HG03045 (cell line): ENCODE measurements at regions not wholly inside any gene's neighbourhood (a gene's known extent, or its start where the extent isn't known, plus 50 kb on each side); places are given as distances from the start of the nearest gene placed in this dataset.
"Not testable (repeated sequence)": the region's sequence is repeated elsewhere in the genome, so short reads cannot be mapped to it uniquely, and the experiment has no call there.

Source experiments
- ATAC-seq: cut with Tn5 transposase; IDR thresholded peaks from one replicate; pipeline ENCODE4 v1.9.1; 2021; ENCODE audit warnings: mild to moderate bottlenecking, moderate library complexity; ENCODE audit not compliant: unreplicated experiment

DNA sequence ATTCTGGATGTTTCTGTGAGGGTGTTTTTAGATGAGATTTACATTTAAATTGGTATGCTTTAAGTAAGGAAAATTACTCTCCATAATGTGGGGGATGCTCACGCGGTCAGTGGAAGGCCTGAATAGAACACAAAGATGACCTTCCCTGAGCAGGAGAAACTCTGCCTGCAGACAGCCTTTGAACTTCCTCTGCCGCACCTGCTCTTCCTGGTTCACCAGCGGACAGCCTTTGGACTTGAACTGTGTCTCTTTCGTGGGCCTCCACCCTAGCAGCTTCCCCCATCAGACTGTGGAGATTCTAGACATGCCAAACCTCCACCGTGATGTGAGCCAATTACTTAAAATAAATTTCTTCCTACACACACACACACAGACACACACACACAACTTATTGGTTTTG lies 210.7 kb downstream of the EFCAB11 start:
- ATAC-seq, result no peak

DNA sequence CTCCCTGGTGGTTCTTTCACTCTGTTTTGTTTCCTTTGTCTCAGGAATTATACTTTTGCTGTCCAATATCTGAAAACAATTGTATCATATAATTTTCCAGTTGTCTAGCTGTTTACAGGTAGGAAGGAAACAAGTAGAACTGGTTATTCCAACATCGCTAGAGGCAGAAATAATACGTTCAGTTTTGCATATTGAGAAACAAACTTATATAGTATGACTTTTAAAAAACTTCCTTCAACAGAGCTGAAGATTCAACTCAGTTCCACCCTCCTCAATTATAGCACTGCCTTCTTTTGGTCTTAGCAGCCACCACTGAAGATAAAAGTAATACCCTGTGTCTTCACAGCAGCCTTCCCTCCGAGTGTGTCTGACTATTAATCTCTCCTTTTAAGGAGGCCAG lies 214.3 kb downstream of the EFCAB11 start:
- ATAC-seq, result no peak

DNA sequence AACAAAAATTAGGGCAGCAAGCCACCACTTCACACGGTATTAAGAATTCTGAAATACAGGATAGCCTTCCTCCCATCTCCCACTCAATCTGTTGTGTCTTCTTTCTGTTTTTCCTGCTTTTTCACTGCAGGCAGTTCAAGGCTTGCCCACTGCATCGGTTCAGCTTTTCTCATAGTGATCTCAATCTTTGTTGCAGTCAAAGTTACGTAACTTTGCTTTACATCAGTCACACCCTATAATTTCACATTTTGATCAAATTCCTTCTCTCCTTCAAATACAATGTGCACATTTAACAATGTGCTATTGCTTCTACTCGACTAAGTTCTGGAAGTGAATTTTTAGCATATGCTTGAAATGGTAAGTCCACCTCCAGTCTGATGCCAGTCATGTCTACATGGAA lies 217.6 kb downstream of the EFCAB11 start:
- no peak for ATAC-seq

DNA sequence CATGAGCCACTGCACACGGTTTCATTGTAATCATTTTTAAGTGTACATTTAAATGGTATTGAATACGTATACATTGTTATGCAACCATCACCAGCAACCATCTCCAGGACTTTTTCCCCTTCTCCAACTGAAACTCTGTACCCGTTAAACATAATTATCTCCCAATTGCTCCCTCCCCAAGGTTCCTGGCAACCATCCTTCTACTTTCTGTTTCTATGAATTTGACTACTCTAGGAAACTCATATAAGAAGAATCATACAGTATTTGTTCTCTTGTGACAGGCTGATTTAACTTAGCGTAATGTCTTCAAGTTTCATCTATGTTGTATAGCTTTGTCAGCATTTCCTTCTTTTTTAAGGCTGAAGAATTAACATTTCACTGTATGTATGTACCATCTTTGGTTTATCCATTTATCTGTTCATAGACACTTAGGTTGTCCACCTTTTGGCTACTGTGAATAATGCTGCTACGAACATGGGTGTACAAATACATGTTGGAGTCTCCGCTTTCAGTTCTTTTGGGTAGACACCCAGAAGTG lies 223.1 kb downstream of the EFCAB11 start:
- ATAC-seq, result no peak

DNA sequence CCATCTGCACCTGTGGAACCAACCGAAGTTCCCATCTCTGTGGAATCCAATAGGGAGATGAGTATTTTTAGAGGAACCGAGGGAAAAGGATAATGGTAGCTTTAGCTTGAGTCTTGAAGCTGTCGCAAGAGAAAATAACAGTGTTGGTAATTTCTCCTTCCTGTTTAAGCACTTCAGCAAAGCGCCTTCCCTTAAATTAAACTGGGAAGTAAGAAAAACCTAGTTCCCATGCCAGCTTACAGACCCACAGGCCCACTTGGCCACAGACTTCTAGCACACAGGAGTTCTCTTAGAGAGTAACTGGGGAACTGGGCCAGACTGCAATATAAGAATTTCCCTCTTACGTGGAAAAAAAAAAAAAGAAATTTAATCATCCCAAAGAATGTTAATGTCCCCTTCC lies 223.8 kb downstream of the EFCAB11 start:
- no peak for ATAC-seq

DNA sequence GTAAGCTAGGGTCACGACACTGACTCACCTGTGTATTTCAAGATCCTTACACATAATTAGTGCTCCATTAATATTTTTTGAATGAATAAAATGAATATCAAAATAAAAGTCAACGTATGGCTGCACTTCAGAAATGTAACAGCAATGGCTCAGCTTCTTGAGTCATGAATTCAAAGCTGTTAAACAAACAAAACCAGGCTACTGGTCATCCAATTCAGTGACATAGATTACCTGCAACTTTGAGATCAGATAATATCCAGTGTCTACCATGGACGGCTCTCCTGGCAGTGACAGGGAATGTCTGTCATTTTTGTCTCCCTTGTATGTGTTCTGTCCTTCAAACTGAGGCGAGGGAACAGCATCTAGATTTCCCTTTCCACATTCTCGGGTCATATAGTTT lies 225.6 kb downstream of the EFCAB11 start:
- no peak for ATAC-seq

DNA sequence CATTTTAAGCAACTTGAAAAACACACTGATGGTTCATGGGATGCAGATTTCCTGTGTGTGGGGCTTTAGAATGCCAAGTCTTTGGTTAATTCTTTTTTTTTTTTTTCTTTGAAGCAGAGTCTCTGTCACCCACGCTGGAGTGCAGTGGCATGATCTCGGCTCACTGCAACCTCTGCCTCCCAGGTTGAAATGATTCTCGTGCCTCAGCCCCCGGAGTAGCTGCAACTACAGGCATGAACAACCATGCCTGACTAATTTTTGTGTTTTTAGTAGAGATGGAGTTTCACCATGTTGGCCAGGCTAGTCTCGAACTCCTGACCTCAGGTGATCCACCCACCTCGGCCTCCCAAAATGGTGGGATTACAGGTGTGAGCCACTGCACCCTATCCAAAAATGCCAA lies 228.3 kb downstream of the EFCAB11 start:
- ATAC-seq, result not testable (repeated sequence)

DNA sequence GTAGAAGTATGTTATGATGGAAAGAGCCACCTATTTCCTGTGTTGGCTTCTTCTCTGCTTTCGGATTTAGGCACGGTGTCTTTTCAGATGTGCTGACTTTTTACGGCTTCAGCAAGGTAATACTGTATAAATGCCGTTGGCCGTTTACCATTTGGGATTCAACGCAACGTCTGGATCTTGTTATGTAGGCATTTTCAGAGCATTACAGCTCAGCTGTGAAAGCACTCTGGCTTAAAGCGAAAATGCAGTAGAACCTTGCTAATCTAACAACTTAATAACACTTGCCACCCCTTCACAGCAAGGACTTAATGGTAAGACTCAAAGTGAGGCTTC lies 229.9 kb downstream of the EFCAB11 start:
- ATAC-seq, result no peak

DNA sequence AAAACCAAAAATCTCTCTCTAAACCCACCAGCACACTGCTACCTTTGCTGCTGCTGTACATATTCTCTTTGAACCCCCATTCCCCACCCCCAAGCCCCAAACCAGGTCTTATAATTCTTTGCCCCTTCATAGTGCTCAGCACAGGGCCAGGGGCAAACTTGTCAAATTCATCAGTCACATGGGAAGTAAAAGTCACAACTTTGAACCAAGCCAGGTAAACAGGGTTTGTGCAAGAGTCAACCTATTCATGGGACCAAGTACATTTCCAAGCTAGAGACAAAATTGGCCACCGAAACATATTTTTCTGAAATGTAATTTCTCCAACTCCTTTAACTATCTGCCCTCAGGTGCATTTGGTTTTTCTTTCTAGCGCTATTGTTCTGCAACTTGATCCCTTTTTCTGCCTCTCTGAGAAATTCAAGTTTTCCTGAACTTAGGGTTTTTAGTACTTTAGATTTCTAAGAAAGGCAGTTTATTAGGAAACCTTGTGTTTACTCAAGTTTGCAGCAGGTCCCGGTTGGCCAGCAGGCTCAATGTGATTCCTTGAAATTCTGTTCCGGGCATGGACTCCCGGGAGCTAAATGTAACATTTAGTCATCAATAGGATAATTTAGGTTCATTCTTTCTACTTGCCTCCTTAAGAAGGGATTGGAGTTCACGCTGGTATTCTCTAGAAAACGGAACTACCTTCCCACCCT lies 230.5 kb downstream of the EFCAB11 start:
- ATAC-seq, result no peak

DNA sequence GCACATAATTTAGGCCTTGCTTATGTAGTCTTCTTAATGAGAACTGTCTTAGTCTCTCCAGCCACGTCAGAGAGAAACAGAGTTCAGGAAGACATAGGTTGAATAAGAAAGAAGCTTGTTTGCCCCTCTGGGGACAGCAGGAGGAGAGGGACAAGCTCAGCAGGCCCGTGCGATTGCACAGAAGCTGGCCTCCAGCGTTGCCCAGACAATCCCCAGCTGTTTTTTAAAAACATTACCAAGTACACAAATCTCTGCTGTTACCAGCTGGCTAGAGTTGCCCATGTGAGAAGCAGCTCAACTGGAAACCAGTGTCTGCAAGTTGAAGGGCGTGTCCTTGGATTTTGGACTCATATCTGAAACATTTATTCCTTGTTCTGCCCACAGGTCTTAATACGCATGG lies 232.6 kb downstream of the EFCAB11 start:
- ATAC-seq, result no peak

DNA sequence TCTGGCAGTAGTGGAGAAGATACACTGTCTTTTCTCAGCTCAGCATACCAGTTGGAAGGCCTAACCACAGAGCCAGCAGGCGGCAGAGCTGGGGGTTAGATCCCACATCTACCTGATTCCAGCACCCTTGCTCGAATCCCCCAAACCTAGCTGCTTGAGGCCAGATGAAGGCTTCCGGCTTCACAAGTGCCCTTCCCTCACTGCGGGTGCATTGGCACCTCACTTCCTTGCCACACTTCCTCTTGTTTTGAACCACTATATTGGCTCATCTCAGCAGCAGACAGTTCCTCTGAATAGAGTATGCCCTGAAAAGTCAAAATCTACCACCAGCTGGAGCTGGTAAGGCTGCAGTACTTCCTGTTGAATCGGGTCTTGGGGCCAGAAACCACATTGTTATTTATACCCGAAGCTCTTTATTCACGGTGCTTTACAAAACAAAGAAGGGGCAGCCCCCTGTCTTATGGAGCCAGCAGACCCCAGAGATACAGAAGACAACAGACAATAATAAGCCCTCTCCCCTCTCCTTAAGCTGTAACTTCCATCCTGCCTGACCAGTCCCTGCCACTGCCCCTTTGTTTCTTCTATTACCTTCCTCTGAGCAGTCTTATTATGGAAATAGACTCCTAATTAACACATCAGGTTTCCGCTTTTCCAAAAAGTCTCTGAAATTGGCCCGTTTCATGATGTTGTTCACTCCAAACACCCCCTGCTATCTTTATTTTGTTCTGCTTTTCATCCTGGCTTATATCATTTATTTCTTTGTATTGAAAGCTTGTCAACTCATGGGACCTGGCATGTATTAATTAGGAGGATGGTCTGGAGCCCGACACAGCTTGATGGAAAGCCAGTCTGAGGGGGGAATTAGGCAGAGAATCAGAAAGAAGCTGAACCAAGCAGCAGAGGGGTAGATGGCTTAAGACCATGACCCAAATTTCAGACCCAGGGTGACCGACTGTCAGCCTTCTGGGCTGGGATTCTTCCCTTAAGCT lies 233.5 kb downstream of the EFCAB11 start:
- ATAC-seq, result peak; percentile 56

DNA sequence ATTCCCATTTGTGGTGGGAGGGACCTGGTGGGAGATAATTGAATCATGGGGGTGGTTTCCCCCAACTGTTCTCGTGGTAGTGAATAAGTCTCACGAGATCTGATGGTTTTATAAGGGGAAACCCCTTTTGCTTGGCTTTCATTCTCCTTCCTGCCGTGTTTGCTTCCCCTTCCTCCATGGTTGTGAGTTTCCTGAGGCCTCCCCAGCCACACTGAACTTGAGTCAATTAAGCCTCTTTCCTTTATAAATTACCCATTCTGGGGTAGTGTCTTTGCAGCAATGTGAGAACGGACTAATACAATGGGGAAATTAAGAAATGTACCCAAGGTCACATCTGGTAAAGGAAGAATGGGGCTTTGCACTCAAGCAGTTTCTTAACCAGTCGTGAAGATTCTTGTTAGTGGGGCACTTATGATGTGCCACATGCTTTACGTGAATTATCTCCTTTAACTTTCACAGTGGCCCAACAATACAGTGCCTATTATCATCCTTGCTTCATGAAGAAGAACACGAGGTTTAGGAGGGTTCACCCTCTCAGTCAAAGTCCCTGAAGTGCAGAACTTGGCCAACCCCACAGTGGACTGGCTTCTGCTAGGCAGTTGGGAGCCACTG lies 234.3 kb downstream of the EFCAB11 start:
- ATAC-seq, result no peak

DNA sequence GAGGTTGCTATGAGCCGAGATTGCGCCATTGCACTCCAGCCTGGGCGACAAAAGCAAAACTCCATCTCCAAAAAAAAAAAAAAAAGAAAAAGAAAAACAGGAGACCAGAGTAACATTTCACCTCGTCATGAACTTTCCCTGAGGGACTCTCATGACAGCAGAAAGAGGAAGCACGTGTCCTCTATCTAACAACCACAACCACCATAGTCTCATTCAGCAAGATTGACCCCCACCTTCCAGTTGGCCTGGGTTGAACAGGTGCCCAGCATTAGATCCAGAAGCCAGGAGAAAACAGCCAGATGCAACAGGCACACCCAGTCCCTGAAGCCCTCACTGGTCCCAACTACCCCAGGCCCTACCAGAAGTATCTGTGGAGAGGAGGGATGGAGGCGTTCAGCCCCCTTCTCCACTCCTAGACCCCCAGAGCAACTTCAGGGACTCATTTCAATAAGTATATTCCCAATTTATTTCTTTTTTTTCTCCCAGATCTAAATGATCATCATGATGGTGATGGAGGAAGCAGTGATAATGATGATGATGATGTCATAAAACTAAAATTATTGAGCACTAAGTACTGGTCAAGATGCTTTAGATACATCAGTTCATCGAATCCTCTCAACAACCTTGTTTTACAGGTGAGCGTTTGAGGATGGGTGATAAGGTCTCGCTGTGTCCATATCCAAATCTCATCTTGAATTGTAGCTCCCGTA lies 235.0 kb downstream of the EFCAB11 start:
- ATAC-seq, result no peak

DNA sequence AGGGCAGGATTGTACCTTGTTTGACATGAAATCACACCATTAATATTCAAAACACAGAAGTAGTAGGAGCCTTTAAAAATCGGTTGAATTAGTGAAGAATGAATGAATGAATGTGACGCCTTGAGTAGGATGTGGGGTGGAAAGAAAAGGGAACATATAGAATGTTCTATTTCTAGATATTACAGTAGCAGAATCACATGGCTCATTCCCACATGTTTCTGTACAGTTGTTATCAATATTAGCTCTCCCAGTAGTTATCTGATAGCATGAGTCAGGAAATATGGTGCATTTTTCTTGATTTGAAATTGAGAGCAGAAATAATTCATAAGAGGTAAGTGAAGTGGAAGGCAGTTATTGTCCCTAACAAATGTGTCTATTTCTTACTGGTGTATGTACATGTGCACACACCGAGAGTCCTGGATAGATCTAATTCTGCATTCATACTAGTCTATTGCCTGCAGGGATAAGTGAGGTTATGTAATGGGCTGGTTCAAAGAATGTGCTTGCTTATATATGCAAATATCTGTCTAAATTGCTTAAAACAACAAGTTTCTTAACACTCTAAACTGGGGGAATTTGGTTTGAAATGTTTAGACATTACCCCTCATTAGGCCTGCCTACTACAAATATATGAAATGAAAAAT lies 245.4 kb downstream of the EFCAB11 start:
- no peak for ATAC-seq

DNA sequence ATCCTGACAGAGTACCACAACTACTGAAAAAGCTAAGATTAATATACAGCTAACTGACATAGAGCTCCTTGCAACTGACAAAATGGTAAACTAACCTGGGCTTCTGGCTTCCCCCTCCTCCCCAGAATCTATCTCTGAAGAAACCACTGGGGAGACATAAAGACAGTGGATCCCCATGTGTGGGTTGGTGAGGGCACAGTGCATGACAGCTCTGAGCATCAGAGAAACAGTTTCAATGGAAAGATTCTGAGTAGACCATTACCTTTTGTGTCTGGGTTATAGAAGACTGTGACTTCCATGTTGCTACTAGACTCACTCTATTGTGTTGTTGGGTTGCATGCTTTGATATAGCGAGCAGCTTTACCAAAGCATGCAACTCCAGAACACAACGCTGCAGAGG lies 247.4 kb downstream of the EFCAB11 start:
- no peak for ATAC-seq

DNA sequence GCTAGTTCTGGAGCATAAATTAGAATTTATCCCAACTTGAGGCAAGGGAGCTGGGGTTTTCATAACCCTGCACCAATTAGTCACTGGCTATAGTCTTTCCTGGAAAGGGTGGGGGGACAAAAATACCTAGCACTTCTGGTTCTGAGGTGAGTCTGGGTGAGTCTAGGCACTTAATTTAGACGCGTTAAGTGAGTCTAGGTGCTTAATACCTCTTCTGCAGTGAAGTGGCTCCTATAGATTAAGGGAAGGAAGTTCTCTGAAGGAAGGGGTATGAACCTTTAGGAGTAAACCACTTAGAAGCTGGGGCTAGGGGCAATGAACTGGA lies 251.7 kb downstream of the EFCAB11 start:
- no peak for ATAC-seq

DNA sequence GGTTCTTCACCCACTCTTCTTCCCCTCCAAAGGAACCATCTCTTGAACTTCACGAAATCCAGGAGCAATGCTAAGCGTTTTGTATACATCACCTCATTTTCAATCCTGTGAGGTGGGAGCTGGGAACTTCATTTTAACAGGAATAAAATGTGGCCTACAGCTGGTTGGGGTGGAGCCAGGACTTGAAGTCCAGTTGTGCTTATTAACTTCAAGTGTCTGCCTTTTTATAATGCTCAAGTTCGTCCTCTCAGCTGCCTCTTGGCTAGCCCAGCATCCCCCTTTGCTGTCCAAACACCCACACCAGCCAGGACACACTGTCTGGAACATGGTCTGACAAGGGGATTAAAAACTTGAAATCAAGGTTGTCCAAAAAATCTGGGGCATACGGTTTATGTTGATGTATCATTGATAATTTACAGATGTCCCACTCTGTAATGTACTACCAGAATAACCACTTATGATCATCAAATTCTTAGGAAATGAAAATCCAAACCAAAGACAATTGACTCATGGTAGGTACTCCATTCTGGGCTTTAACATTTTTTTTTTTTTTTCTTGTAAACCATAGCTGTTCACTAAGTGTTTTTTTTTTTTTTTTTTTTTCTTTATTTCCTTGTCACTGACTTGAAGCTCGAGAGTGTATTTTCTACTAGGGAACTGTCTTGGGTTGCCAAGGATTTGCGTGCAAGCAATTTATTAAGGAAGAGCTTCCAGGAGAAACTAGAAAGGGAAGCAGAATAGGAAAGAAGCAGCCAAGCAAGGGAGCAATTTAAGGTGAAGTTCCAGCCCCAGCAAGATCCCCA lies 252.3 kb downstream of the EFCAB11 start:
- ATAC-seq, result no peak

DNA sequence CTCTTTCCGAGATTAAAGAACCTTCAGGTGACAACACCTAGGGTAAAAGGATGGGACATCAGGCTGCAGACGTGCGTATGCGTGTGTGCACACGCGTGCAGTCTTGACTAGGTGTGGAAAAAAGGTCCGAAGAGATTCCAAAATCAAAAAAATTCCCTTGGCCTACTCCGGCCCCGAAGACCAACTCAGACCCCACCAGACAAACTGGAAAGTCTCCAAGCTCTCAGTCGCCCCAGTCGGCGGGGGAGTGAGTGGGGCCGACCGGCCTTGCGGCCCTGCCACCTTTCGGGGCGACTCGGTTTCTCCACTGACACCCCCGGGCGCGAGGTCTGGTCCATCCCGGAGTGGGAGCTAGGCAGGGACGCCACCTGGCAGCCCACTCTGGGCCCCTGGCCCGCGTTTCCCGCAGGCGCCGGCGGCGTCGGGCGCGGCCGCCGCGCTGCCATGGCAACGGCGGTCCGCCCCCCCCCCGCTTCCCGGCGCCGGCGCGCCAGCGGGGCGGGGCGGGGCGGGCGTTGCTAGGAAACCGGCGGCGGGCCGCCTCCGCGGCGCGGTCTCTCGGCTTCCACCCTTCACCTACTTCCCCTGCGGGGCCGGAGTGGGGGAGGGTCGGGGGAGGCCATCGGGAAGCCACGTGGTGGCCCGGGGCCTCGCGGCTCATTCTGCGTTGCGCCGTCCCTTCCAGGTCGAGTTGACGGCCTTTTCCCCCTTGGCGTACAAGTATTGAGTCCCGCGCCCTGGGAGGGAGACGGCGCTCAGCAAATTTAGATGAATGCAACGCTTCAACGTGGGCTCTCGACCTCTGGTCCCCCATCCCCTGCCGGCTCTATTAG lies 253.1 kb downstream of the EFCAB11 start:
- peak; percentile 86 for ATAC-seq

DNA sequence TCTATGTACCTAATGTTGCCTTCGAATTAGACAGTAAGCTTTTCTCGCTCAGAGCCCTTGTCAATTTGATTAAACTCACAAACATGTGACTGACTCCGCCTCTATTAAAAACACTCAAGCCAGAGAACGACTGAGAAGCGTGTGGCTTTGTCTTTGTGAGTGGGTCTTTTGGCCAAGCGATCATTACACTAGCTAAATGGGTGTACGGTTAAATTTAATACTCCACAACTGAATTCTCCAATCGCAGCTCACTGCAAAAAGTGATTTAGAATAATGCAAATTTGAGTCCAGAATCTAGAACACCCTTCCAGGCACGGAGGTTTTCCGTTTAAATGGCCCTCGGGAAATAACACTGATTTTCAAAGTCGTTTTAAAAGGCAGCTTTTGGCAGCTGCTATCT lies 253.7 kb downstream of the EFCAB11 start:
- ATAC-seq, result no peak
